ENCODE measurements at regions not wholly inside any gene's neighbourhood (a gene's known extent, or its start where the extent isn't known, plus 50 kb on each side); places are given as distances from the start of the nearest gene placed in this dataset.

GRCh38 chr7:28343462-28343861 lies 68.9 kb upstream of the CREB5 start:
- no peak overlapping the region for H3K4me3 ChIP-seq (ENCODE audit: low read depth, low read length)
- no peak for TF ChIP-seq CTCF (IDR thresholded peaks at IDR 0.05; ENCODE audit: borderline replicate concordance, insufficient read depth, low read depth, low read length)

GRCh38 chr7:28346256-28346655 lies 66.1 kb upstream of the CREB5 start:
- H3K4me3 ChIP-seq (ENCODE audit: low read depth, low read length): no peak overlapping the region
- no peak for TF ChIP-seq CTCF (IDR thresholded peaks at IDR 0.05; ENCODE audit: borderline replicate concordance, insufficient read depth, low read depth, low read length)

- H3K4me3 ChIP-seq (ENCODE audit: low read depth, low read length): no peak overlapping the region
- no peak for TF ChIP-seq CTCF (IDR thresholded peaks at IDR 0.05; ENCODE audit: borderline replicate concordance, insufficient read depth, low read depth, low read length)
Measured at GRCh38 chr7:28346676-28347363, 65.5 kb upstream of the CREB5 start.

GRCh38 chr7:28347475-28348318 lies 64.6 kb upstream of the CREB5 start:
- H3K4me3 ChIP-seq (ENCODE audit: low read depth, low read length): no peak overlapping the region
- TF ChIP-seq CTCF (IDR thresholded peaks at IDR 0.05; ENCODE audit: borderline replicate concordance, insufficient read depth, low read depth, low read length): no peak

- no peak overlapping the region for H3K4me3 ChIP-seq (ENCODE audit: low read depth, low read length)
- TF ChIP-seq CTCF (IDR thresholded peaks at IDR 0.05; ENCODE audit: borderline replicate concordance, insufficient read depth, low read depth, low read length): no peak
Measured at GRCh38 chr7:28348636-28349035, 63.7 kb upstream of the CREB5 start.

GRCh38 chr7:28349637-28350036 lies 62.7 kb upstream of the CREB5 start:
- H3K4me3 ChIP-seq (ENCODE audit: low read depth, low read length): no peak overlapping the region
- TF ChIP-seq CTCF (IDR thresholded peaks at IDR 0.05; ENCODE audit: borderline replicate concordance, insufficient read depth, low read depth, low read length): no peak

- TF ChIP-seq CTCF (IDR thresholded peaks at IDR 0.05; ENCODE audit: borderline replicate concordance, insufficient read depth, low read depth, low read length): no peak
Measured at GRCh38 chr7:28350662-28351061, 61.7 kb upstream of the CREB5 start.

More at GRCh38 chr7:28350662-28351061, 61.7 kb upstream of the CREB5 start:
- no peak overlapping the region for H3K4me3 ChIP-seq (ENCODE audit: low read depth, low read length)
